Stimulated activated naive B cell treated with anti-CD40 and anti-IgM and Interleukin-4, amounts not matched to agents 10 μg/mL and 1 μg/mL and 100 μg/mL, for 72 hours (primary cell): ENCODE measurements at regions not wholly inside any gene's neighbourhood (a gene's known extent, or its start where the extent isn't known, plus 50 kb on each side); places are given as distances from the start of the nearest gene placed in this dataset.
A peak's percentile ranks its signal among the peaks of the same experiment; 100 is the strongest.

Experiments used
- ATAC-seq, 2 donors: fragments of 150-1000 bp; cut with Tn5 transposase; replicated peaks; 2 replicates each; pipeline ENCODE4 v1.10.0; 2021; ENCODE audit warnings: moderate library complexity in 1 of 2
- DNase-seq: peaks from one replicate; pipeline ENCODE4 v3.0.0; 2021
- H3K27ac Mint-ChIP-seq: one replicate; pipeline ENCODE4 v1.8.0; 2022; ENCODE audit warnings: mild to moderate bottlenecking, mixed read lengths
- H3K27me3 Mint-ChIP-seq, 2 donors: one replicate each; pipeline ENCODE4 v1.8.0; 2022; ENCODE audit warnings: mixed read lengths in 2 of 2
- H3K36me3 Mint-ChIP-seq, 2 donors: one replicate each; pipeline ENCODE4 v1.8.0; 2022; ENCODE audit warnings: mixed read lengths in 2 of 2, mild to moderate bottlenecking in 1 of 2
- H3K4me1 Mint-ChIP-seq, 2 donors: one replicate each; pipeline ENCODE4 v1.8.0; 2022; ENCODE audit warnings: mixed read lengths in 2 of 2, mild to moderate bottlenecking in 1 of 2
- H3K4me3 Mint-ChIP-seq, 2 donors: one replicate each; pipeline ENCODE4 v1.8.0; 2022; ENCODE audit warnings: mild to moderate bottlenecking in 2 of 2, mixed read lengths in 2 of 2, moderate library complexity in 1 of 2
- H3K9me3 Mint-ChIP-seq, 2 donors: one replicate each; pipeline ENCODE4 v1.8.0; 2022; ENCODE audit warnings: mixed read lengths in 2 of 2, mild to moderate bottlenecking in 1 of 2

DNA sequence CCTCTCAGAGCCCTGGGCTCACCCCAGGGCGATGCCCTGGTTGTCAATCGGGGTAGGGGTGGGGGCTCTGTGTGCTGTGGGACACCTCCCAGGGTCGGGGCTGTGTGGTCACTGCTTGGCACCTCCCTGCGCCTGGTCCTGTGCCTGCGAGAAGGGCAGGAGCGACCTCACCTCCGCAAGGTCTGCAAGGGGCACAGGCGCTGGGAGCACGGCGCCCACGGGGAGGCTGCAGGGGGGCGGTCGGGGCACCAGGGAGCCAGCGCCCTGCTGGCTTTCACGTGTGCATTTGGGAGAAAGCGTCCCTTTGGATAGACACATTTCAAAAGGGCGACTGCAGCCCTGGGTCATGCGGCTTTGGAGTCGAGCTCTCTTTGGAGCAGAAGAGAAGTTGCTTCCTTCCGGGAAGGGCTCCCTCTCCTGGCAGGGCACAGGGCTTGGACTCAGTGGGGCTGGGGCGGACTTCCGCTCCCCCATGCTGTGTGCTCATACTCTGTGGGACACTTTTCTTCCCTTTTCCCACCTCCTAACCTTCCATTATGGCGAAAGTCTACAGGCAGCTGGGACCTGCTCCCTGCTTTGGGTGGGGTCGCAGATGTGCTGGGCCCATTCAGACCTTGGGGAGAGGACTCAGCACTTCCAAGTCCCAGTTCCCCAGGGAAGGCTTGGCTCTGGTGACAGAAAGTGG lies 52.9 kb upstream of the SLC28A3 start:
- no peaks in the 10 kb centered on the region for H3K36me3 Mint-ChIP-seq
- no peak overlapping the region for H3K4me3 Mint-ChIP-seq
- H3K4me1 Mint-ChIP-seq, result peaks cover 0 to 4% of the 10 kb centered on the region in 2 donors
- no peaks in the 10 kb centered on the region for H3K9me3 Mint-ChIP-seq
- H3K27me3 Mint-ChIP-seq, result peaks cover 13 to 17% of the 10 kb centered on the region in 2 donors
- ATAC-seq, result no peak
- DNase-seq, result no peak
- no peak overlapping the region for H3K27ac Mint-ChIP-seq

DNA sequence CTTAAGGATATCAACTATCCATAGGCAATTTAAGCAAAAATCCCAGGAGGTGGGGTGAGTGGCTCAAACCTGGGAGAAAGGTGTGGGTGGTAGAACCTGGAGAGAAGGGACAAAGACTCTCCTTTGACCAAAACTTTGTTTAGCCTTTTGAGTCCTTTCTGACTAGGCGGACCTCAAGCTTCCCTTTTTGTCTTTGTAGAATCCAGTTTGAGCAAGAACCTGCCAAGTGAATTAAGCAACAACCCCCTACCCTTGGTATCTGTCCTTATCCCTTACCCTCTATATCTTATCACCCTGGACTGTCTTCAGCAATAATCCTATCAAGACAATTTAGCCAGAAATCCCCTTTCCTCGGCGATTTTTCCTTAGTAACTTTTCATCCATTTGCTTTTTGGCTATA lies 53.5 kb upstream of the SLC28A3 start:
- peaks cover 0 to 4% of the 10 kb centered on the region in 2 donors for H3K4me1 Mint-ChIP-seq
- no peak overlapping the region for H3K27ac Mint-ChIP-seq
- H3K27me3 Mint-ChIP-seq, result peaks cover 13 to 17% of the 10 kb centered on the region in 2 donors
- no peaks in the 10 kb centered on the region for H3K36me3 Mint-ChIP-seq
- no peaks in the 10 kb centered on the region for H3K9me3 Mint-ChIP-seq
- ATAC-seq (no peak), DNase-seq (no peak)
- no peak overlapping the region for H3K4me3 Mint-ChIP-seq

DNA sequence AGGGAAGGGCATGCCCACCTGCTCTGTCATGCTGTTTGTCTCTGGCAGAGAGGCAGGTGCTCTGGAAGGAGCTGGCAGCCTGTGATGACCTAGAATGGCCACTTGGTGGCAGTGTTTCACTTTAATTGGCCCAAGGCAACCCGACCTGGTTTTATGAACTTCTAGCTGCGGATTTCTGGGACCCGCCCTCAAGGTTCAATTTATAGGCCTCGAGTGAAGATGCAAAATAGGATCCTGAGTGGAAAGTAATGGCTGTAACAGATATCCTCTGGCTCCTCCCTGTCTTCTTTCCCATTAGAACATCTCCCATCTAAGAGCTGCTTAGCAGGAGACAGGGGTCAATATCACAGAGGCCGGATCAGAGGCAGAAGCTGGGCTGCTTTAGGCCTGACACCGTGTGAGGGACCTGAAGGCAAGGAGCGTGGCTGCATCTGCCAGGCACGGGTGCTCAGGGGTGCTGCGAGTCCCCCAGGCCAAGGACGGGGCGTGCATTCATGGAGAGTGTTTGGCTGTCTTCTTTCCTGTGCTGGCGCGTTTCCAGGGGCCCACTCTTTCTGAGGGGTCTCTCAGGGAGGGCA lies 56.7 kb upstream of the SLC28A3 start:
- no peak overlapping the region for H3K27ac Mint-ChIP-seq
- peaks cover 11 to 13% of the 10 kb centered on the region in 2 donors for H3K27me3 Mint-ChIP-seq
- H3K4me3 Mint-ChIP-seq, result no peak overlapping the region
- H3K4me1 Mint-ChIP-seq, result peaks cover 0 to 4% of the 10 kb centered on the region in 2 donors
- H3K9me3 Mint-ChIP-seq, result peaks cover 0 to 4% of the 10 kb centered on the region in 2 donors
- DNase-seq (peak; percentile 50), ATAC-seq (peak; percentile 80 to 86)
- no peaks in the 10 kb centered on the region for H3K36me3 Mint-ChIP-seq

DNA sequence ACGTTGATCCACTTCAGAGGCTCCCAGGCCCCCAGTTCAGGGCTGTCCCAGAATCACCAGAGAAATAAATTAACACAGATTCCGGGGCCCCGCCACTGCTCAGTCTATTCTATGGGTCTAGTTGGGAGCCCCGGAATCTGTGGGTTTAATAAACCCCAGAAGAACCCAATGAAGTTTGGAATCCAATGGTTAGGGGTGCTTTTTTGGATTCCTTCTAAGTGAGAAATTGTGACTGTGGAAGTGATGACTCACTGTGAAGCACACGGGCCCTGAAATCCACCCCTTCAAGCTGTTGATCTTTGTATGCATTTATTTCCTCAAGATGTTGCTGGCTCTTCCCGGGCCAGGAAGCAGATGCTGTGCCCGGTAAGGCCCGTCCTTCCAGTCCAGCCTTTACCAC lies 57.3 kb upstream of the SLC28A3 start:
- H3K4me1 Mint-ChIP-seq, result peaks cover 0 to 4% of the 10 kb centered on the region in 2 donors
- no peak overlapping the region for H3K4me3 Mint-ChIP-seq
- no peaks in the 10 kb centered on the region for H3K36me3 Mint-ChIP-seq
- no peak overlapping the region for H3K27ac Mint-ChIP-seq
- no peak for ATAC-seq
- peaks cover 8 to 10% of the 10 kb centered on the region in 2 donors for H3K27me3 Mint-ChIP-seq
- DNase-seq, result no peak
- H3K9me3 Mint-ChIP-seq, result peaks cover 0 to 4% of the 10 kb centered on the region in 2 donors

DNA sequence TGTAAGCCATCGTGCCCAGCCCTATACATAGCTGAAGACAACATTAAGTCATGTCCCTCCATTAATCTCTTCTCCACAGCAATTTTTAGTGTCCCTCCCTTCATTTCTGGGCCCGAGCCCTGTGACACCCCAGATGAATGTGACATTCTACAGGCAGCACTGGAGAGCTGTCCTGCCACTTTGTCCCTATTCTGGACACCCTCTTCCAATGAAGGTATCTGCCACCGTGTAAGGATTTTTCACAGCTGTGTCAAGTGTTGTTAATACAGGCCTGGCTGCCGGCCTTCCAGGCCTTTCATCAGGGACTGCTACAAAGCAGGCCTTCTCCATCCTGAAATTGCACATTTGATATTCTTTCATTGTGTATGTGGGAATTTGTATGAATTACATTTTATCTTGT lies 62.0 kb upstream of the SLC28A3 start:
- H3K4me1 Mint-ChIP-seq, result peaks cover 0 to 2% of the 10 kb centered on the region in 2 donors
- no peak overlapping the region for H3K4me3 Mint-ChIP-seq
- H3K27me3 Mint-ChIP-seq, result no peaks in the 10 kb centered on the region
- peaks cover 0 to 4% of the 10 kb centered on the region in 2 donors for H3K9me3 Mint-ChIP-seq
- DNase-seq, result no peak
- ATAC-seq, result no peak
- no peaks in the 10 kb centered on the region for H3K36me3 Mint-ChIP-seq
- H3K27ac Mint-ChIP-seq, result no peak overlapping the region

DNA sequence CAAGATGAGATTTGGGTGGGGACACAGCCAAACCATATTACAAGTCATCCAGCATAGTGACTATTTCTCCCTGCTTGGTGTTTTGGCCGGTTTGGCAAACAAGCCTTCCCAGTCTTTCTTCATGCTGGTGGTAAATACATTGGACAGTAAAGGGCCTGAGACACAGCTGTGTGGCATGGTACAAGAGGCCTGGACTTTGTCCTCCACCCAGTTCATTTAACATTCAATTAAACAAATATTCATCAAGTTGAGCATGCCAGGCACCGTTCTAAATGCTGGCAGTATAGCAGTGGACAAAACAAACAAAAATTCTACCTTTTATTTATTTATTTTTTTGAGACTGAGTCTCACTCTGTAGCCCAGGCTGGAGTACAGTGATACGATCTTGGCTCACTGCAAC lies 62.7 kb upstream of the SLC28A3 start:
- DNase-seq, result no peak
- H3K4me1 Mint-ChIP-seq, result peaks cover 0 to 2% of the 10 kb centered on the region in 2 donors
- no peaks in the 10 kb centered on the region for H3K36me3 Mint-ChIP-seq
- no peak overlapping the region for H3K27ac Mint-ChIP-seq
- H3K4me3 Mint-ChIP-seq, result no peak overlapping the region
- no peak for ATAC-seq
- no peaks in the 10 kb centered on the region for H3K27me3 Mint-ChIP-seq
- H3K9me3 Mint-ChIP-seq, result peaks cover 0 to 4% of the 10 kb centered on the region in 2 donors

DNA sequence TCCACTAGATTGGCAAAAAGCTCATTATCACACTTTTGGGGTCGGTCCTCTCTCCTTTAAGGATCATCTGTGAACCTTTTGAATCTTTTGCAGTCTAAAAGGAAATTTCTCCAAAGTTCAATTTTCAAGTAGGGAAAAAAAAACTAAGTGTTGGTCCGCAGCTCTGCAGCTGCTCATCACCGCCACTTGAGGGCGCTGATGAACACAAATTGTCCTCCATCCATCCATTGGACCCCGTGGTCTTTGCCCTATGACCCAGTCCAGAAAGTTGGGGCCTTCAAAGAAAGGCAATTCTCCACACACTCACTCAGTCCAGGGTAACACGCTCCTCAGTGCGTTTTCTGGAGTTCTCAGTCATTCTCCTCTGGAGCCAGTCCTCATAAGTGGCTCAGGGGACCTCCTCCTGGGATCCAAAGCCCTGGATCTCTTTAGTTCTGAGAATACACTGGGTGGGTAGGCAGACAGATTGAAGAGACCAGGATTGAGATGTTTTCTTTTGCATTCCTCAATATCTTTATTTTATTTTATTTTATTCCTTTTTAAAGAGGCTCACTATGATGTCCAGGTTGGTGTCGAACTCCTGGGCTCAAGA lies 63.6 kb upstream of the SLC28A3 start:
- Mint-ChIP-seq H3K27ac (no peak overlapping the region), H3K4me1 (peaks cover 0 to 2% of the 10 kb centered on the region in 2 donors), H3K9me3 (peaks cover 0 to 5% of the 10 kb centered on the region in 2 donors), H3K36me3 (no peaks in the 10 kb centered on the region), H3K27me3 (no peaks in the 10 kb centered on the region), H3K4me3 (no peak overlapping the region)
- DNase-seq (no peak), ATAC-seq (peak in 1 of 2 donors; percentile 56)

DNA sequence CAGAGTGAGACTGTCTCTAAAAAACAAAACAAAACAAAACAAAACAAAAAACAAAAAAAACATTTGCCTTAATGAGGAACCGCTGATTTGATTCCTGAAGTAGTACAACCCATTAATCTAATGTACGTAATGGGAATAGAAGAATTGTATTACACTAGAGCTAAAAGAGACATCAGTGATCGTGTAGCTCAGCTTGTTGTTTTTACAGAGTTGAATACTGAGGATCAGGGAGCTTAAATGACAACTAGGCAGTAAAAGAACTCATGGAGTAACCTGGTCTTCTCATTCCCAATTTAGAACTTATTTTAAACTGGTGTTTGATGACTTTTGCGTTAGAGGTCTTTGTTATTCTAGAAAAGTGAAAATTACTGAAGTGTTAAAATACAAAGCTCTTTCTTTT lies 65.1 kb upstream of the SLC28A3 start:
- H3K27ac Mint-ChIP-seq, result no peak overlapping the region
- H3K9me3 Mint-ChIP-seq, result peaks cover 1 to 4% of the 10 kb centered on the region in 2 donors
- H3K36me3 Mint-ChIP-seq, result no peaks in the 10 kb centered on the region
- DNase-seq (no peak), ATAC-seq (no peak)
- peaks cover 0 to 2% of the 10 kb centered on the region in 2 donors for H3K4me1 Mint-ChIP-seq
- H3K27me3 Mint-ChIP-seq, result no peaks in the 10 kb centered on the region
- H3K4me3 Mint-ChIP-seq, result no peak overlapping the region

DNA sequence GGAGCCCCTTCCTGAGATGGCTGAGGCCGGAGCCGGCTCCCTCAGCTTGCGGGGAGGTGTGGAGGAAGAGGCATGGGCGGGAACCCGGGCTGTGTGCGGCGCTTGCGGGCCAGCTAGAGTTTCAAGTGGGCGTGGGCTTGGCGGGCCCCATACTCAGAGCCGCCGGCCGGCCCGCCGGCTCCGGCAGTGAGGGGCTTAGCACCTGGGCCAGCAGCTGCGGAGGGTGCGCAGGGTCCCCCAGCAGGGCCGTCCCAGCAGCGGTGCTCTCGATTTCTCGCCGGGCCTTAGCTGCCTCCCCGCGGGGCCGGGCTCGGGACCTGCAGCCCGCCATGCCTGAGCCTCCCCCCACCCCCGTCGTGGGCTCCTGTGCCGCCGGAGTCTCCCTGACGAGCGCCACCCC lies 67.9 kb upstream of the SLC28A3 start:
- Mint-ChIP-seq H3K9me3 (peaks cover 1 to 4% of the 10 kb centered on the region in 2 donors), H3K4me1 (peaks cover 0 to 2% of the 10 kb centered on the region in 2 donors), H3K27ac (no peak overlapping the region), H3K4me3 (no peak overlapping the region), H3K27me3 (no peaks in the 10 kb centered on the region), H3K36me3 (no peaks in the 10 kb centered on the region)
- DNase-seq (no peak), ATAC-seq (no peak)

DNA sequence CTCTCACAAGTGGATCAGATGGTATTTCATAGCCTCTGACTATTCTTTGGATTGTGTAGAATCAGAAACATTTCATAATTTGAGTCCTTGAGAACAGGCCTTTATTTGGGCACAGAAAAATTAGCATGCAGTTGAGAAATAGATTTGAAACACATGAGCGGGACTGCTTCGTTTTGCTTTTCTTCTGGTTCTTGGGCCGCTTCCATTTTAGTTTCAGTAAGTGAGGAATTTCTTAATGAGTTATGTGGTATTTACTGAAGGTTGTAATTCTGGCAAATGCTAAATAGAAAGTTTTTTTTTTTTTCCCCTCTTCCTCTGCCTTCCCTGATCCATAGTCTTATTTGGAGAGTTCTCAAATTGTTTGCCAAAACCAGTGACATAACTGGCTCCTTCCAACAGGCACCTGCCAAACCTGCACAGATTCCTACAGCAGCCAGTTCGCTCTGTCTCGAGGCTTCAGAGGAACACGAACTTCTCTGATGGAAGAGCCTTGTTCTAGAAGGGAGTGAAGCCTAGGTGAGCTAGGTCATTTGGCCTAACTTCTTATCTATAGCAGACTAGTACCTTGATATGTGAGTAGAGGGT lies 71.2 kb upstream of the SLC28A3 start:
- ATAC-seq (no peak), DNase-seq (no peak)
- peaks cover 1 to 4% of the 10 kb centered on the region in 2 donors for H3K9me3 Mint-ChIP-seq
- H3K4me3 Mint-ChIP-seq, result no peak overlapping the region
- H3K4me1 Mint-ChIP-seq, result no peaks in the 10 kb centered on the region
- H3K27me3 Mint-ChIP-seq, result peaks cover 0 to 4% of the 10 kb centered on the region in 2 donors
- H3K36me3 Mint-ChIP-seq, result no peaks in the 10 kb centered on the region
- H3K27ac Mint-ChIP-seq, result no peak overlapping the region

DNA sequence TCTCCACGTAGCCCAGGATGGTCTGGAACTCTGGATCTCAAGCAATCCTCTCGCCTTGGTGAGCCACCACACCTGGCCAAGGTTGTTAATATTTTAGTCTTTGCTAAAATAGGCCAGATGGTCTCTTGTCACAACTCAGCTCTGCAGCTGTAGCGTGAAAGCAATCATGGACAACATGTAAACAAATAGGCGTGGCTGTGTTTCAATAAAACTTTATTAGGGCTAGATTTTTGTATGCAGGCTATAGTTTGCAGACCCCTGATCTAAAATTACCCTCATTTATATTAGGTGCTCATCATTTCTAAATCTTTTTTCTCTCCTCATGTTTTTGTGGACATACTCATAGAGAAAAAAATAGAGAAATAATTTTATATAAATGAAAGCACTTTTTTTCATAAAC lies 72.1 kb upstream of the SLC28A3 start:
- no peak for ATAC-seq
- DNase-seq, result no peak
- Mint-ChIP-seq H3K27me3 (peaks cover 0 to 10% of the 10 kb centered on the region in 2 donors), H3K9me3 (peaks cover 1 to 4% of the 10 kb centered on the region in 2 donors), H3K36me3 (no peaks in the 10 kb centered on the region), H3K27ac (no peak overlapping the region), H3K4me1 (no peaks in the 10 kb centered on the region), H3K4me3 (no peak overlapping the region)

DNA sequence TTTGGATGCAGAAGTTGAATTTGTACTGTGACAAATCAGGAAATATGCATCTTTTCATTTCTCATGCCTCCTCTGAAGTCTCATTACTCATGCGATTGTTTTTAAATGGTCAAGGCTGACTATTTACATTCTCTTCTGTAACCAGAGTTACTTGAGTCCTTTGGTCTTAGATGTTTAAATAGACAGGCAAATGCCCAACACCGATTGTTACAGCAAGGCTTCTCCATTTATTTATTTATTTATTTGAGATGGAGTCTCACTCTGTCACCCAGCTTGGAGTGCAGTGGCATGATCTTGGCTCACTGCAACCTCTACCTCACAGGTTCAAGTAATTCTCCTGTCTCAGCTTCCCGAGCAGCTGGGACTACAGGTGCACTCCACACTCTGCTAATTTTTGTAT lies 72.7 kb upstream of the SLC28A3 start:
- Mint-ChIP-seq H3K27ac (no peak overlapping the region), H3K4me3 (no peak overlapping the region), H3K4me1 (no peaks in the 10 kb centered on the region), H3K27me3 (peaks cover 0 to 12% of the 10 kb centered on the region in 2 donors), H3K36me3 (no peaks in the 10 kb centered on the region), H3K9me3 (peaks cover 1 to 4% of the 10 kb centered on the region in 2 donors)
- ATAC-seq, result no peak
- DNase-seq, result no peak

DNA sequence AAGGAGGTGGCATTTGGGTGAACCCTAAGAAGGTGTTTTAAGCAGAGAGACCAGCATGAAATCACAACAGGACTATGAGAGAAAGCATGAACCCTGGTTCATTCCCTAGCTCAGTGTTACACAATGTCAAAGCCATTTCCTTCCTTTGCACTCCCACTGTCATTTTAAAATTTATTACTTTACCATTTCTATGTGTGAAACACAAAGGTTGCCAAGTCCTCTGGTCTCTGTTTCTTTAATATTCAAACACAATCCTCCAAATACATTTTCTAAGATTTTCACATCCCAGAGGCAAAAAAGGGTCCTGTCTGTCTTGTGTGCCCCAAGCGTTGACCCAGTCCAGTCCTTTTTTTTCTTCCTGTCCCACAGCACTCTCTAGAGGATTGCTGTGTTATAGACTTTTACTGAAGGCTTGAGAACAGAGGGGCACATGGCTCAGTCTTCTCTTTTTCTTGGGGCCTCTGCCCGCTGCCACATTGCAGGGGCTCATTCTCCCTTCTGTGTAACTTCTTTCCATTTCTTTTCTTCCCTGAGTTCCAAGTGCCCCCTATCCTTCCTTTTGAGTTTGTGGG lies 78.6 kb upstream of the SLC28A3 start:
- peaks cover 0 to 4% of the 10 kb centered on the region in 2 donors for H3K36me3 Mint-ChIP-seq
- H3K27me3 Mint-ChIP-seq, result peaks cover 13 to 27% of the 10 kb centered on the region in 2 donors
- ATAC-seq (no peak), DNase-seq (no peak)
- H3K4me3 Mint-ChIP-seq, result no peak overlapping the region
- H3K4me1 Mint-ChIP-seq, result no peaks in the 10 kb centered on the region
- no peak overlapping the region for H3K27ac Mint-ChIP-seq
- peaks cover 3 to 4% of the 10 kb centered on the region in 2 donors for H3K9me3 Mint-ChIP-seq

DNA sequence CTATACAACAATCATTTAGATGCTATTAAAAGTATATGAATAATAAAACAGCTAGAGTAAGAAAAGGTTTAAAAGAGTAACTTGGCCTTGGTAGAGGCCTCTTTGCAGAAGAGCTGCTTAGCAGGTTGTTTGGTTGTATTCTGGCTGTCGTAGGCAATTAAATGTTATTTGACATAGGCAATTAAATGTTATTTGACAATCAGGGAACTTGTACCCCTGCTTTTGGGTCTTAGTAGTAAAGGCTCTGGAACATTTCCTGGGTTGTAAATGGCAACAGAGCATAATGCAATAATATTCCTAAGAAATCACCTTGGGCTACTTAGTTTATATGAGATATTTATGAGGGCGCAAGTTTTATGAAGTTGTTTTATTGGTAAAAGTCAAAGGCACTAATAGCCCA lies 84.4 kb upstream of the SLC28A3 start:
- Mint-ChIP-seq H3K27ac (no peak overlapping the region), H3K4me3 (no peak overlapping the region), H3K4me1 (no peaks in the 10 kb centered on the region), H3K9me3 (peaks cover 3 to 9% of the 10 kb centered on the region in 2 donors), H3K27me3 (peaks cover 4 to 9% of the 10 kb centered on the region in 2 donors), H3K36me3 (peaks cover 0 to 4% of the 10 kb centered on the region in 2 donors)
- ATAC-seq, result no peak
- DNase-seq, result no peak
